ENCODE measurements at regions not wholly inside any gene's neighbourhood (a gene's known extent, or its start where the extent isn't known, plus 50 kb on each side); places are given as distances from the start of the nearest gene placed in this dataset.
A peak's percentile ranks its signal among the peaks of the same experiment; 100 is the strongest.

- DNase-seq, result no peak
Observed at GRCh38 chr1:30400507-30400906, 322.9 kb downstream of the MATN1 start.

- DNase-seq, result no peak
Observed at GRCh38 chr1:30399026-30399425, 324.4 kb downstream of the MATN1 start.

- DNase-seq, result no peak
Observed at GRCh38 chr1:30397576-30397975, 325.8 kb downstream of the MATN1 start.

GRCh38 chr1:30395631-30396030 lies 327.8 kb downstream of the MATN1 start:
- DNase-seq, result no peak

GRCh38 chr1:30388386-30388785 lies 335.0 kb downstream of the MATN1 start:
- DNase-seq, result no peak

GRCh38 chr1:30386156-30386926 lies 337.0 kb downstream of the MATN1 start:
- DNase-seq, result no peak

- DNase-seq, result no peak
Observed at GRCh38 chr1:30385246-30385995, 338.0 kb downstream of the MATN1 start.

- DNase-seq, result no peak
Observed at GRCh38 chr1:30384286-30385245, 338.8 kb downstream of the MATN1 start.

- peak; percentile 46 for DNase-seq
Observed at GRCh38 chr1:30383221-30383711, 340.1 kb downstream of the MATN1 start.

- DNase-seq, result no peak
Observed at GRCh38 chr1:30382496-30382895, 340.9 kb downstream of the MATN1 start.

GRCh38 chr1:30381671-30382365 lies 341.6 kb downstream of the MATN1 start:
- no peak for DNase-seq

- no peak for DNase-seq
Observed at GRCh38 chr1:30381266-30381665, 342.1 kb downstream of the MATN1 start.

- no peak for DNase-seq
Observed at GRCh38 chr1:30380625-30380984, 342.8 kb downstream of the MATN1 start.

- DNase-seq, result peak; percentile 76
Observed at GRCh38 chr1:30379684-30380624, 343.4 kb downstream of the MATN1 start.

- peak; percentile 25 for DNase-seq
Observed at GRCh38 chr1:30378991-30379581, 344.3 kb downstream of the MATN1 start.

GRCh38 chr1:30378003-30378596 lies 345.3 kb downstream of the MATN1 start:
- no peak for DNase-seq

- DNase-seq, result no peak
Observed at GRCh38 chr1:30377230-30378002, 346.0 kb downstream of the MATN1 start.

GRCh38 chr1:30376054-30376697 lies 347.2 kb downstream of the MATN1 start:
- DNase-seq, result no peak

GRCh38 chr1:30375156-30375555 lies 348.2 kb downstream of the MATN1 start:
- DNase-seq, result no peak
